LNCaP clone FGC (cell line): ENCODE measurements at regions not wholly inside any gene's neighbourhood (a gene's known extent, or its start where the extent isn't known, plus 50 kb on each side); places are given as distances from the start of the nearest gene placed in this dataset.

Experiments used
- DNase-seq: peaks from one replicate; pipeline ENCODE4 v3.0.0-alpha.2; 2011; ENCODE audit warnings: low read depth
- H3K4me3 ChIP-seq: 2 replicates; pipeline ENCODE4 v1.5.1; 2011; ENCODE audit warnings: mild to moderate bottlenecking, low read depth, low read length, control low read depth
- CTCF ChIP-seq: IDR thresholded peaks from 2 replicates; pipeline ENCODE4 v1.5.1; 2012; ENCODE audit warnings: mild to moderate bottlenecking; ENCODE audit not compliant: control insufficient read depth, insufficient read depth; ENCODE audit errors: extremely low read depth

DNA sequence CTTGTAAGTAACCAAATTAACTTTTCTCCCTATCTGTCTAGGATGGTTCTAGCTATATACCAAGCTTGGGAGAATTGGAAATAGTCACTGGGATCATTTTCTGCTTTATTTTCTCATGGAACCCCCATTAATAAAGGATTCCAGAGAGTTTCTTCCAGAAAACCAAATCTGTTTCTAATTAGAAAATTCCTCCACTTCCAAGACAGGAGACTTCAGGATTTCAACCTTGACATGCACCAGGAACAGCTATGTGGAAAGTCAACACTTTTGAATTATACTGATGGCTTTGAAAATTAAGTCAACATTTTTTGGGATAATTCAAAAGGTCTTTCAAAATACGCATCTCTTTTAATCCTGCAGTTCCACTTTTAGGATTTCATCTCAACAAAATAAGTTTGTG lies 138.3 kb downstream of the MEX3B start:
- DNase-seq, result no peak
- TF ChIP-seq CTCF, result no peak
- no peak overlapping the region for H3K4me3 ChIP-seq

GRCh38 chr15:81905889-81906288 lies 139.9 kb downstream of the MEX3B start:
- DNase-seq, result no peak
- no peak for TF ChIP-seq CTCF
- H3K4me3 ChIP-seq, result no peak overlapping the region

DNA sequence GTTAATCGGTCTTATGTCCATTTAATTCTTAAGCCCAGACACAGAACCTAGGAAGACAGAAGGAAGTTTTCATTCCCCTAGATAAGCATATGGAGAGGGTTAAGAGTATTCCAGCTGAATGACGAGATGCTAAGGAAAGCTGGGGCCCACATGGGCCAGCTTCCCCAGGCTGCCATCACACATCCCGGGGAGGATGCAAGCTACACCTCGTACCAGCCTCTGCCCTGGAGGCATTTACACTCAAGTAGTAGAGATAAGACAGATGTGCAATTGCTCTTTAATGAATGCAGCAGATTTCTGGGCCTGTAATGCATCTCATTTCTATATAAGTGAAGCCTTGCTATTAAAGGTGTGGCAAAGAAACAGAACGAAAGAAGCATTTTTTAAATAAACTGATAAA lies 144.5 kb downstream of the MEX3B start:
- no peak for TF ChIP-seq CTCF
- DNase-seq, result no peak
- H3K4me3 ChIP-seq, result no peak overlapping the region

DNA sequence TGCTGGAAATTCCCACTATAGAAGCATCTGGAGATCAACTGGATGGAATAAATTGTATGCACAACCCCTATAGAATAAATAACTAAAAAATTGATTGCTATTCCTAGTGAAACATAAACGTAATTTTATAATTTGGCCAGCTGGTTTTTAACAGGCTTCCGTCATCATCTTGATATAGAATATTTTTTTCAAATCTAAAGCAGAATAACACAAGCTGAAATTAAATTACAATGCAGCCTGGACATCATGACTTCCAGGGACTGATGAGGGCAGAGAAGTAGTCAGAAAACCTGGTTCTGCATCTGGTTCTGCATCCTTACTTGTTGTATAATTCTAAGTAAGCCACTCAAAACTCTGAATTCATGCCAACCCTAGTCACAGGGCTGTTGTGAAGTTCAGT lies 146.1 kb downstream of the MEX3B start:
- DNase-seq, result no peak
- TF ChIP-seq CTCF, result no peak
- H3K4me3 ChIP-seq, result no peak overlapping the region

- no peak overlapping the region for H3K4me3 ChIP-seq
- DNase-seq, result no peak
- no peak for TF ChIP-seq CTCF
Observed at GRCh38 chr15:81899024-81899423, 146.8 kb downstream of the MEX3B start.

- no peak for DNase-seq
- no peak for TF ChIP-seq CTCF
- no peak overlapping the region for H3K4me3 ChIP-seq
Observed at GRCh38 chr15:81897057-81897677, 148.7 kb downstream of the MEX3B start.

DNA sequence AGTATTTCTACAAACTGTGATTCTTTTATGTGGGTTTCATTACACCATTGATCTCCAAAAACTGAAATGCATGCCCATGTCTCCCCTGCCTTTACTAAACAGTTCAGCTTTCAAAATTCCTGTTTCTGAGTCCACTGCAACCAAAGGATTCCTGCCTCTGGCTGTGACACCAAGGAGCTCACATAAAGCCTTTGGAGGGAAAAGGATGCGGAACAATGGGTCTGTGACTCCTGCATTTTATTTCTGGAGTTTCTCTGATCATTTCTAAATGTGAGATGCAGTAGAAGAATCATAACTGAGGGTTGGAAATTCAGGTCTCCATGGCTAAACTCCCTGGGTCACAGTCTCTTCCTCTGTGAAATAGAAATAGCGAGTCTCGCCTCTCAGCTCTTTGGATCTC lies 149.5 kb downstream of the MEX3B start:
- H3K4me3 ChIP-seq, result no peak overlapping the region
- DNase-seq, result no peak
- no peak for TF ChIP-seq CTCF
